ENCODE measurements at regions not wholly inside any gene's neighbourhood (a gene's known extent, or its start where the extent isn't known, plus 50 kb on each side); places are given as distances from the start of the nearest gene placed in this dataset.

DNA sequence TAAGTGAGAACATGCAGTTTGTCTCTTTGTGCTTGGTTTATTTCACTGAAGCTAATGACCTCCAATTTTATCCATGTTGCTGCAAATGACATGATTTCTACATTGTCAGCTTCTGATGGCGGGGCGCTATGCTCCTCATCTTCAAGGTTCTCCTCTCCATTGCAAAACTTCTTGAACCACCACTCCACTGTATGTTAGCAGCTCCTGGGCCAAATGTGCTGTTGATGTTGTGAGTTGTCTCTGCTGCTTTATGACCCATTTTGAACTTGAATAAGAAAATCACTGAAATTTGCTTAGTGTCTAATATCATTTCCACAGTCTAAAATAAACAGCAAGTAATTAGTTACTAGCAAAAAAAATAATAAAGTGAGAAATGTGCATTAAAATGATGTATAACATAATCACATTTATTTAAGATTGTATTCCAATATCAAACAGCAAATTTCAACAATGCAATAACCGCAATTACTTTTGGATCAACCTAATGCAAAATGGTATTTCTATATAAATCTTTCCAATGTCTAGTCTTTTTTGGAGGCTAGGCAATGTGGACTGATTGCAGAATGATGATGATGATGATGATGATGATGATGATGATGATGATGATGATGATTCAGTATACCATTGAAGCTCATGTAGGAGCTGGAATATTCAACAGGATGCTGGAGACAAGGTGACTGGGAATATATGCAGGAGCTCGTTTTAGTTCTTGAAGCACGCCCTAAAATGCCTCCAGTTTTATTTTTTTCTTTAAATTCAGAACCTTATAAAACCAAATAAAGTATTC is 304.9 kb upstream of the KYNU start:
- no peaks in the 10 kb centered on the region for H3K4me1 ChIP-seq (ENCODE audit: insufficient read depth, low read length, poor library complexity, severe bottlenecking)
- H3K9me2 ChIP-seq (replicated peaks; ENCODE audit: low read depth, low read length): no peaks in the 10 kb centered on the region
- TF ChIP-seq, protein P1, sequence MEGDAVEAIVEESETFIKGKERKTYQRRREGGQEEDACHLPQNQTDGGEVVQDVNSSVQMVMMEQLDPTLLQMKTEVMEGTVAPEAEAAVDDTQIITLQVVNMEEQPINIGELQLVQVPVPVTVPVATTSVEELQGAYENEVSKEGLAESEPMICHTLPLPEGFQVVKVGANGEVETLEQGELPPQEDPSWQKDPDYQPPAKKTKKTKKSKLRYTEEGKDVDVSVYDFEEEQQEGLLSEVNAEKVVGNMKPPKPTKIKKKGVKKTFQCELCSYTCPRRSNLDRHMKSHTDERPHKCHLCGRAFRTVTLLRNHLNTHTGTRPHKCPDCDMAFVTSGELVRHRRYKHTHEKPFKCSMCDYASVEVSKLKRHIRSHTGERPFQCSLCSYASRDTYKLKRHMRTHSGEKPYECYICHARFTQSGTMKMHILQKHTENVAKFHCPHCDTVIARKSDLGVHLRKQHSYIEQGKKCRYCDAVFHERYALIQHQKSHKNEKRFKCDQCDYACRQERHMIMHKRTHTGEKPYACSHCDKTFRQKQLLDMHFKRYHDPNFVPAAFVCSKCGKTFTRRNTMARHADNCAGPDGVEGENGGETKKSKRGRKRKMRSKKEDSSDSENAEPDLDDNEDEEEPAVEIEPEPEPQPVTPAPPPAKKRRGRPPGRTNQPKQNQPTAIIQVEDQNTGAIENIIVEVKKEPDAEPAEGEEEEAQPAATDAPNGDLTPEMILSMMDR (conservative IDR thresholded peaks at IDR 0.05; ENCODE audit: low read length): no peak
- TF ChIP-seq EZH2phosphoT487 (IDR thresholded peaks at IDR 0.05; ENCODE audit: borderline replicate concordance): no peak
- no peak overlapping the region for H3K4me3 ChIP-seq (ENCODE audit: low read length, poor library complexity, severe bottlenecking)
- H2AFZ ChIP-seq (ENCODE audit: low read length): no peak overlapping the region
- no peaks in the 10 kb centered on the region for H3K79me2 ChIP-seq (ENCODE audit: insufficient read depth, low read length)
- no peaks in the 10 kb centered on the region for H3K36me3 ChIP-seq (ENCODE audit: insufficient read depth, low read length)
- no peaks in the 10 kb centered on the region for H3F3A ChIP-seq (ENCODE audit: low read depth)
- no peak overlapping the region for H3K4me2 ChIP-seq (ENCODE audit: low read depth, low read length, poor library complexity, severe bottlenecking)
- H3K27me3 ChIP-seq (ENCODE audit: insufficient read depth, low read length, poor library complexity, severe bottlenecking): no peaks in the 10 kb centered on the region
- no peak overlapping the region for H3K9ac ChIP-seq (ENCODE audit: low read depth, low read length, poor library complexity, severe bottlenecking)
- no peaks in the 10 kb centered on the region for H3K9me3 ChIP-seq (ENCODE audit: insufficient read depth, low read depth, low read length)
- no peaks in the 10 kb centered on the region for H4K20me1 ChIP-seq (ENCODE audit: insufficient read depth, low read length, poor library complexity, severe bottlenecking)

DNA sequence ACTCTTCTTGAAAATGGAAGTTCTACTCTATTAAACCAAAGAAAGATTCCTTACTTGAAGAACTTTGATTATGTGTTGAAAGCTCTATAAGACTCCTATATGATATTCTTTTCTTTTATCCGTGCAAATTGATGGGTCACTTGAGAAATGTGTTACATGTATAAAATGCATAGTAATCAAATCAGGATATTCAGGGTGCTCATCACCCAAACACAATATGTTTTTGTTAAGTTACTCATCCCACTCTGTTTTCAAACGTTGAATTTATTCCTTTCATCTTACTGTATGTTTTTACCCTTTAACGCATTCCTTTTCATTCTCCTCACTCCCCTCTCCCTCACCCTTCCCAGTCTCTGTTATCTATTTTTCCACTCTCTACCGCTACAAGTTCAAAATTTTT is 305.5 kb upstream of the KYNU start:
- Histone ChIP-seq H3K36me3 (ENCODE audit: insufficient read depth, low read length) (no peaks in the 10 kb centered on the region), H3K4me1 (ENCODE audit: insufficient read depth, low read length, poor library complexity, severe bottlenecking) (no peaks in the 10 kb centered on the region), H3K4me3 (ENCODE audit: low read length, poor library complexity, severe bottlenecking) (no peak overlapping the region), H3F3A (ENCODE audit: low read depth) (no peaks in the 10 kb centered on the region), H3K4me2 (ENCODE audit: low read depth, low read length, poor library complexity, severe bottlenecking) (no peak overlapping the region), H3K27me3 (ENCODE audit: insufficient read depth, low read length, poor library complexity, severe bottlenecking) (no peaks in the 10 kb centered on the region), H4K20me1 (ENCODE audit: insufficient read depth, low read length, poor library complexity, severe bottlenecking) (no peaks in the 10 kb centered on the region), H3K9me3 (ENCODE audit: insufficient read depth, low read depth, low read length) (no peaks in the 10 kb centered on the region), H3K9me2 (replicated peaks; ENCODE audit: low read depth, low read length) (no peaks in the 10 kb centered on the region), H3K79me2 (ENCODE audit: insufficient read depth, low read length) (no peaks in the 10 kb centered on the region), H3K9ac (ENCODE audit: low read depth, low read length, poor library complexity, severe bottlenecking) (no peak overlapping the region), H2AFZ (ENCODE audit: low read length) (no peak overlapping the region)
- no peak for TF ChIP-seq EZH2phosphoT487 (IDR thresholded peaks at IDR 0.05; ENCODE audit: borderline replicate concordance)
- TF ChIP-seq, protein P1 (conservative IDR thresholded peaks at IDR 0.05; ENCODE audit: low read length): no peak

DNA sequence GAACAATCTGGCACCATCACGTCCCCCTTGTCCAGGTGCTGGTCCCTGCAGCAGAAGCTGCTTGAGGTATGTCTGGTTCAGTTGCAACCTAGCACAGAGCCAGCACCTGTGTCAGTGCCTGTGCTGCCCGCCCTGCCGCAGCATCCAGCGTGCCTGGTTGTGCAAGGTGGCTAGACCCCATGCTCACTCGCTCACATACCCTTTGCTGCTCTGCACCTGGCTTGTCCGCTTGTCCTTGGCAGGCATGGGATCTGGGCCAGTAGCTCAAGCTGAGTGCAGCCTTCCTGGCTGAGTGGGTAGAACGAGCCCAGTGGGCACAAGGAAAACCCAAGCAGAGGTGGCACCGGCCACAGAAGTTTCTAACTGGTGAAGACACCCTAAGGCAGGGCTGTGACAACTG is 314.6 kb upstream of the KYNU start:
- Histone ChIP-seq H3K9me3 (ENCODE audit: insufficient read depth, low read depth, low read length) (no peaks in the 10 kb centered on the region), H4K20me1 (ENCODE audit: insufficient read depth, low read length, poor library complexity, severe bottlenecking) (no peaks in the 10 kb centered on the region), H2AFZ (ENCODE audit: low read length) (no peak overlapping the region), H3F3A (ENCODE audit: low read depth) (no peaks in the 10 kb centered on the region), H3K79me2 (ENCODE audit: insufficient read depth, low read length) (no peaks in the 10 kb centered on the region), H3K9ac (ENCODE audit: low read depth, low read length, poor library complexity, severe bottlenecking) (no peak overlapping the region), H3K36me3 (ENCODE audit: insufficient read depth, low read length) (no peaks in the 10 kb centered on the region), H3K4me3 (ENCODE audit: low read length, poor library complexity, severe bottlenecking) (no peak overlapping the region), H3K4me2 (ENCODE audit: low read depth, low read length, poor library complexity, severe bottlenecking) (no peak overlapping the region), H3K27me3 (ENCODE audit: insufficient read depth, low read length, poor library complexity, severe bottlenecking) (no peaks in the 10 kb centered on the region), H3K4me1 (ENCODE audit: insufficient read depth, low read length, poor library complexity, severe bottlenecking) (peaks cover 5% of the 10 kb centered on the region), H3K9me2 (replicated peaks; ENCODE audit: low read depth, low read length) (no peaks in the 10 kb centered on the region)
- TF ChIP-seq, protein P1 (conservative IDR thresholded peaks at IDR 0.05; ENCODE audit: low read length): no peak
- no peak for TF ChIP-seq EZH2phosphoT487 (IDR thresholded peaks at IDR 0.05; ENCODE audit: borderline replicate concordance)

All from Loucy (cell line).